ENCODE measurements at regions not wholly inside any gene's neighbourhood (a gene's known extent, or its start where the extent isn't known, plus 50 kb on each side); places are given as distances from the start of the nearest gene placed in this dataset.

GRCh38 chr12:124491856-124492420 lies 75.5 kb downstream of the NCOR2 start:
- no peaks in the 10 kb centered on the region for H3K9me3 Mint-ChIP-seq
- no peaks in the 10 kb centered on the region for H3K27me3 Mint-ChIP-seq (ENCODE audit: low read depth)
- H3K36me3 Mint-ChIP-seq (ENCODE audit: low read depth): peaks cover 4% of the 10 kb centered on the region
- no peak overlapping the region for H3K27ac Mint-ChIP-seq
- CTCF ChIA-PET: no interaction called here
- no peak overlapping the region for H3K4me3 Mint-ChIP-seq
- no peak for DNase-seq
- intact Hi-C loops (cut with micrococcal nuclease): no loop called here
- H3K4me1 Mint-ChIP-seq (ENCODE audit: low read depth): peaks cover 26% of the 10 kb centered on the region

GRCh38 chr12:124491310-124491709 lies 76.1 kb downstream of the NCOR2 start:
- DNase-seq: no peak
- intact Hi-C loops (cut with micrococcal nuclease): no loop called here
- no peaks in the 10 kb centered on the region for H3K27me3 Mint-ChIP-seq (ENCODE audit: low read depth)
- CTCF ChIA-PET: no interaction called here
- H3K9me3 Mint-ChIP-seq: no peaks in the 10 kb centered on the region
- peaks cover 5% of the 10 kb centered on the region for H3K36me3 Mint-ChIP-seq (ENCODE audit: low read depth)
- H3K4me1 Mint-ChIP-seq (ENCODE audit: low read depth): peaks cover 26% of the 10 kb centered on the region
- H3K27ac Mint-ChIP-seq: no peak overlapping the region
- no peak overlapping the region for H3K4me3 Mint-ChIP-seq

- no peak for DNase-seq
- no peaks in the 10 kb centered on the region for H3K9me3 Mint-ChIP-seq
- H3K4me1 Mint-ChIP-seq (ENCODE audit: low read depth): peaks cover 26% of the 10 kb centered on the region
- peaks cover 8% of the 10 kb centered on the region for H3K36me3 Mint-ChIP-seq (ENCODE audit: low read depth)
- H3K27me3 Mint-ChIP-seq (ENCODE audit: low read depth): no peaks in the 10 kb centered on the region
- no peak overlapping the region for H3K4me3 Mint-ChIP-seq
- CTCF ChIA-PET: interaction anchor here (0.7 kb wide), 1 partner anchor 281 kb away, joined by 3 read pairs; no protein-coding TSS in a partner anchor
- intact Hi-C loops (cut with micrococcal nuclease): no loop called here
- no peak overlapping the region for H3K27ac Mint-ChIP-seq
These were observed 76.7 kb downstream of the NCOR2 start for GRCh38 chr12:124490584-124491305.

- DNase-seq: no peak
- no peaks in the 10 kb centered on the region for H3K9me3 Mint-ChIP-seq
- H3K27ac Mint-ChIP-seq: no peak overlapping the region
- H3K36me3 Mint-ChIP-seq (ENCODE audit: low read depth): peaks cover 9% of the 10 kb centered on the region
- CTCF ChIA-PET: interaction anchor here (0.5 to 0.7 kb wide), 2 partner anchors 75 to 282 kb away, joined by 3 read pairs; no protein-coding TSS in a partner anchor
- peaks cover 22% of the 10 kb centered on the region for H3K4me1 Mint-ChIP-seq (ENCODE audit: low read depth)
- H3K27me3 Mint-ChIP-seq (ENCODE audit: low read depth): no peaks in the 10 kb centered on the region
- no peak overlapping the region for H3K4me3 Mint-ChIP-seq
- intact Hi-C loops (cut with micrococcal nuclease): no loop called here
These were observed 77.4 kb downstream of the NCOR2 start for GRCh38 chr12:124489915-124490583.

DNA sequence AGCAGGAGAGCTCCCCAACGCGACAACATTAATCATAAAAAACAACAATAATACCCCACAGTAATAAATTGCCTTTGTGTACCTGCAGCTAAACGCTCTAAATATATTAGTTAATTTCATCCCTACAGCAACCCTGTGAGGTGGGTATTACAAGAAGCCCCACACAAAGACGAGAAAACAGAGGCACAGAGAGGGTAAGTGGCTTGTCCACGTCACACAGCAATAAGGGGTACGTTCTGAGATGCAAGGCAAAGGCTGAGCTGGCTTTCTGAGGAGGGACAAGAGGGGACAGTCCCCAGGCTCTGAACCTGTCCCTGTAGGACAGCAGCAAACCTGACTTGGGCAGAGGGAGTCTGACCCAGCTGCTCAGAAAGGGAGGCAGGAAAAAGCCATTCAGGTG lies 78.2 kb downstream of the NCOR2 start:
- Mint-ChIP-seq H3K27ac (no peak overlapping the region), H3K27me3 (ENCODE audit: low read depth) (no peaks in the 10 kb centered on the region), H3K9me3 (no peaks in the 10 kb centered on the region), H3K4me3 (no peak overlapping the region), H3K36me3 (ENCODE audit: low read depth) (peaks cover 12% of the 10 kb centered on the region), H3K4me1 (ENCODE audit: low read depth) (peaks cover 18% of the 10 kb centered on the region)
- no peak for DNase-seq
- intact Hi-C loops (cut with micrococcal nuclease): no loop called here
- CTCF ChIA-PET: interaction anchor here (0.7 kb wide), 1 partner anchor 698 kb away, joined by 5 read pairs; no protein-coding TSS in a partner anchor

- H3K36me3 Mint-ChIP-seq (ENCODE audit: low read depth): peaks cover 13% of the 10 kb centered on the region
- DNase-seq: no peak
- H3K27me3 Mint-ChIP-seq (ENCODE audit: low read depth): no peaks in the 10 kb centered on the region
- H3K4me1 Mint-ChIP-seq (ENCODE audit: low read depth): peaks cover 11% of the 10 kb centered on the region
- H3K27ac Mint-ChIP-seq: no peak overlapping the region
- intact Hi-C loops (cut with micrococcal nuclease): no loop called here
- CTCF ChIA-PET: interaction anchor here (0.7 kb wide), 1 partner anchor 697 kb away, joined by 5 read pairs; no protein-coding TSS in a partner anchor
- no peaks in the 10 kb centered on the region for H3K9me3 Mint-ChIP-seq
- H3K4me3 Mint-ChIP-seq: no peak overlapping the region
These were observed 78.9 kb downstream of the NCOR2 start for GRCh38 chr12:124488520-124488919.

DNA sequence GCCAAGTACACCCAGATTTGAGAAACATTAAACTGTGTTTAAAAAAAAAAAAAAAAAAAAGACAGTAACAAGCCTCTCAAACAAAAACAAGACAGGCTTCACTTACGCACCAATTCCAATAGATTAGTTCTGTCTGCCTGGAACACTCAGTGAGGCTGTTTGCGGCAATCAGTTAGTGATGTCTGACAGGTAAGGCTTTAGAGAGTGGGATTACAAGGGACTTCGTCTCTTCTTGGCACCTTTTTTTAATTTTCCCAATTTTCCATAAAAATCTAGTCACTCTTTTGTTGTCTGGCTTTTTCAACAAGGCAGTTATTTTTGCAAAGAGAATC lies 79.6 kb downstream of the NCOR2 start:
- Mint-ChIP-seq H3K9me3 (no peaks in the 10 kb centered on the region), H3K27me3 (ENCODE audit: low read depth) (no peaks in the 10 kb centered on the region), H3K4me3 (no peak overlapping the region), H3K36me3 (ENCODE audit: low read depth) (peaks cover 17% of the 10 kb centered on the region), H3K27ac (no peak overlapping the region), H3K4me1 (ENCODE audit: low read depth) (peaks cover 4% of the 10 kb centered on the region)
- intact Hi-C loops (cut with micrococcal nuclease): no loop called here
- DNase-seq: no peak
- CTCF ChIA-PET: no interaction called here

GRCh38 chr12:124487066-124487833 lies 80.2 kb downstream of the NCOR2 start:
- peaks cover 17% of the 10 kb centered on the region for H3K36me3 Mint-ChIP-seq (ENCODE audit: low read depth)
- no peak overlapping the region for H3K4me3 Mint-ChIP-seq
- H3K9me3 Mint-ChIP-seq: no peaks in the 10 kb centered on the region
- H3K27me3 Mint-ChIP-seq (ENCODE audit: low read depth): no peaks in the 10 kb centered on the region
- peaks cover 4% of the 10 kb centered on the region for H3K4me1 Mint-ChIP-seq (ENCODE audit: low read depth)
- no peak for DNase-seq
- CTCF ChIA-PET: no interaction called here
- intact Hi-C loops (cut with micrococcal nuclease): no loop called here
- H3K27ac Mint-ChIP-seq: no peak overlapping the region

DNA sequence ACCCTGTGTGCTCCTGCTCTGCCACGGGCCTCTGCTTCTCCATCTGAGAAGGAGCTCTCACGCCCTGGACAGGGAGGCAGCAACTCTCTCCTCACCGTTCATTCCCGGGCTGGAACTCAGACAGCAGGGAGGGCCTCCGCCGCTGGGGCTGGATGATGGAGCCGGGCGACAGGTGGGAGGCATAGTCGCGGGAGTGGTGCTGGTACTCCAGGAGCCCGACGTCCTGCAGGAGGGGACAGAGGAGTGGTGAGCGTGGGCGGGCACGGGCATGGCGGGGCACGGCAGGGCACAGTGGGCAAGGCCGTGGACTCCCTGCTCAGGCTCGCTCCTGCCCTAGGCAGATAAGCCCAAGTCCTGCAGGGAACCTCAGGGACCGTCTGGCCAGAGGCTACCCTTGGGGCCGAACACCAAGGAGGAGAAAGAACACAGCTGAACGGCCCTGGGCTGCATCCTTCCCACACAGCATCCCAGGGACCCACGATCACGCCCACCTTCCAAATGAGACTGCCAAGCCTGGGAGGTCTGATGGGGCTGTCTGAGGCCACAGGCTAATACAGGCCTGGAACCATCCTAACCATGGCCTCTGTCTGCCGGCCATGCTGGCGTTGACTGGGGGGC lies 81.0 kb downstream of the NCOR2 start:
- intact Hi-C loops (cut with micrococcal nuclease): no loop called here
- peaks cover 9% of the 10 kb centered on the region for H3K4me1 Mint-ChIP-seq (ENCODE audit: low read depth)
- no peaks in the 10 kb centered on the region for H3K9me3 Mint-ChIP-seq
- DNase-seq: no peak
- no peak overlapping the region for H3K27ac Mint-ChIP-seq
- CTCF ChIA-PET: no interaction called here
- no peak overlapping the region for H3K4me3 Mint-ChIP-seq
- H3K36me3 Mint-ChIP-seq (ENCODE audit: low read depth): peaks cover 22% of the 10 kb centered on the region
- no peaks in the 10 kb centered on the region for H3K27me3 Mint-ChIP-seq (ENCODE audit: low read depth)

DNA sequence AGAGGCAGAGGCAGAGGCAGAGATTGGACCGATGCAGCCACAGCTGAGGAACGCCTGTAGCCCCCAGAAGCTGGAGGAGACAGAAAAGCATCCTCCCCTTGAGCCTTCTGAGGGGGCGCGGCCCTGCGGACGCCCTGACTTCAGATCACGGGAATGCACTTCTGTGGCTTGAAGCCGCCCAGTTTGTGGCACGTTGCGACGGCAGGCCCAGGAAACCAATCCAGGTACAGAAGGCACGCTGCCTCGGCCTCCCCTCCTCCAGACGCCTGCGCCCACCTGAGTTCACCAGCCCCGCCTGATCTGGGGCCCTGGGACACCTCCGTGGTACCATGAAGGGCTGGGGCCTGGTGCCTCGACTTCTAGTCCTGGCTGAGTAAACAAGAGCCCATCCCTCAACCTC lies 82.0 kb downstream of the NCOR2 start:
- Mint-ChIP-seq H3K27ac (no peak overlapping the region), H3K4me1 (ENCODE audit: low read depth) (peaks cover 18% of the 10 kb centered on the region), H3K36me3 (ENCODE audit: low read depth) (peaks cover 25% of the 10 kb centered on the region), H3K9me3 (no peaks in the 10 kb centered on the region), H3K4me3 (no peak overlapping the region), H3K27me3 (ENCODE audit: low read depth) (no peaks in the 10 kb centered on the region)
- CTCF ChIA-PET: no interaction called here
- intact Hi-C loops (cut with micrococcal nuclease): no loop called here
- DNase-seq: no peak

DNA sequence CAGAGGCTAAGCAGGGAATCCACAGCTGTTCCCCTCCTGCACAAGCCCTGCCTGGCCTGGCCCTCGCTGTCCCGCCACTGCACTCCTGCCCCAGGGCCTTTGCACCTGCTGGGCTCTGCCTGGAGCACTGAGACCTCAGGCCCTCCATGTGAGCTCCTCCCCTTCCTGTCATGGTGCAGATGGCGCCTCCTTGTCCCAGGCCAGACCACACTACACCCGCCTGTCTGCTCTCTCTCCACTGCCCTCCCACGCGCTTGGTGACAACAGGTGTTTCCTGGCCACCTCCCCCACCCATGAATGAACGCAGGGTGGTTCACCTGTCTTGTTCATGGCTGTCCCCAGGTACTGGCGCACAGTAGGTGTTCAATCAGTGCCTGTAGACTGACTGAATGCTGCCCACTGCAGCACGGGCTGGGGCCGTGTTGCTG lies 82.9 kb downstream of the NCOR2 start:
- H3K4me1 Mint-ChIP-seq (ENCODE audit: low read depth): peaks cover 20% of the 10 kb centered on the region
- no peak overlapping the region for H3K27ac Mint-ChIP-seq
- H3K9me3 Mint-ChIP-seq: no peaks in the 10 kb centered on the region
- intact Hi-C loops (cut with micrococcal nuclease): no loop called here
- H3K4me3 Mint-ChIP-seq: no peak overlapping the region
- CTCF ChIA-PET: no interaction called here
- DNase-seq: no peak
- no peaks in the 10 kb centered on the region for H3K27me3 Mint-ChIP-seq (ENCODE audit: low read depth)
- H3K36me3 Mint-ChIP-seq (ENCODE audit: low read depth): peaks cover 23% of the 10 kb centered on the region

DNA sequence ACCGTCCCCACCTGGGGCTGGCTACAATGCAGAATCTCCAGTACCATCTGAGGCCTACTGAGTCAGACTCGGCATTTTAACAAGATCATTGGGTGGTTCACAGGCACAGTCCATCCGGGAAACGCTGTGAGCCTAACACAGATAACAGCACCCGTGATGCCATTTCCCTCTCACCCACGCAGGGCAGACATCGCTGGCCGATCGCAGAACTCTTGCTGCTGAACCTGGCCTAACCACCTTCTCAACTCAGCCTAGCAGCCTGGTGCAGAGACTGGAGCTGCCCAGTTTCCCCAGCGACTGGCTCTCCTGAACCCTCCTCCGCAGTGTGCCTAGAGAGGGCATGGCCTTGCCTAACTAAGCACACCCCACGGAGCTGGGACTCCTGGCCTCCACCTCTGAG lies 83.3 kb downstream of the NCOR2 start:
- Mint-ChIP-seq H3K4me1 (ENCODE audit: low read depth) (peaks cover 23% of the 10 kb centered on the region), H3K4me3 (no peak overlapping the region), H3K27me3 (ENCODE audit: low read depth) (no peaks in the 10 kb centered on the region), H3K27ac (no peak overlapping the region), H3K9me3 (no peaks in the 10 kb centered on the region), H3K36me3 (ENCODE audit: low read depth) (peaks cover 28% of the 10 kb centered on the region)
- intact Hi-C loops (cut with micrococcal nuclease): no loop called here
- no peak for DNase-seq
- CTCF ChIA-PET: no interaction called here
